ENCODE measurements at regions not wholly inside any gene's neighbourhood (a gene's known extent, or its start where the extent isn't known, plus 50 kb on each side); places are given as distances from the start of the nearest gene placed in this dataset.

- no peak for DNase-seq (ENCODE audit: extremely low spot score)
- CTCF ChIA-PET: interaction anchor here (0.9 kb wide), 1 partner anchor 10 kb away, joined by 5 read pairs; no protein-coding TSS in a partner anchor
- TF ChIP-seq CTCF (IDR thresholded peaks at IDR 0.05; ENCODE audit: control extremely low read depth, extremely low read depth, low read depth, missing control alignments): no peak
- POLR2A ChIA-PET: no interaction called here
These were observed 184.5 kb upstream of the RNF32 start for GRCh38 chr7:156456032-156456431.

GRCh38 chr7:156450473-156450872 is 190.1 kb upstream of the RNF32 start:
- no peak for DNase-seq (ENCODE audit: extremely low spot score)
- TF ChIP-seq CTCF (IDR thresholded peaks at IDR 0.05; ENCODE audit: control extremely low read depth, extremely low read depth, low read depth, missing control alignments): no peak
- ChIA-PET CTCF (no interaction called here), POLR2A (no interaction called here)

GRCh38 chr7:156448918-156449317 is 191.7 kb upstream of the RNF32 start:
- CTCF ChIA-PET: no interaction called here
- DNase-seq (ENCODE audit: extremely low spot score): no peak
- no peak for TF ChIP-seq CTCF (IDR thresholded peaks at IDR 0.05; ENCODE audit: control extremely low read depth, extremely low read depth, low read depth, missing control alignments)
- POLR2A ChIA-PET: no interaction called here

GRCh38 chr7:156446990-156447389 is 193.6 kb upstream of the RNF32 start:
- ChIA-PET CTCF (interaction anchor here (1.0 kb wide), 1 partner anchor 25 kb away, joined by 3 read pairs; no protein-coding TSS in a partner anchor), POLR2A (no interaction called here)
- no peak for DNase-seq (ENCODE audit: extremely low spot score)
- TF ChIP-seq CTCF (IDR thresholded peaks at IDR 0.05; ENCODE audit: control extremely low read depth, extremely low read depth, low read depth, missing control alignments): no peak

- POLR2A ChIA-PET: no interaction called here
- no peak for DNase-seq (ENCODE audit: extremely low spot score)
- TF ChIP-seq CTCF (IDR thresholded peaks at IDR 0.05; ENCODE audit: control extremely low read depth, extremely low read depth, low read depth, missing control alignments): no peak
- CTCF ChIA-PET: no interaction called here
These were observed 194.4 kb upstream of the RNF32 start for GRCh38 chr7:156445997-156446761.

GRCh38 chr7:156442516-156442915 is 198.1 kb upstream of the RNF32 start:
- POLR2A ChIA-PET: no interaction called here
- no peak for TF ChIP-seq CTCF (IDR thresholded peaks at IDR 0.05; ENCODE audit: control extremely low read depth, extremely low read depth, low read depth, missing control alignments)
- no peak for DNase-seq (ENCODE audit: extremely low spot score)
- CTCF ChIA-PET: no interaction called here
